PC-9 (cell line): ENCODE measurements at regions not wholly inside any gene's neighbourhood (a gene's known extent, or its start where the extent isn't known, plus 50 kb on each side); places are given as distances from the start of the nearest gene placed in this dataset.

Experiments used
- BruUV-seq: library from RNA; stranded (reverse); fragments of 400-500 nt; replicated peaks from 2 replicates; lab custom pipeline; 2021; lab: Mats Ljungman, UMichigan
- CTCF ChIA-PET: fragments of 300-600 bp; sonication (Branson Sonifier 250); formaldehyde crosslinking; loops from one replicate; lab custom pipeline; 2022; ENCODE audit warnings: antibody characterized with exemption; lab: Charles Lee
- POLR2A ChIA-PET: fragments of 300-600 bp; sonication (Branson Sonifier 250); formaldehyde crosslinking; loops from one replicate; lab custom pipeline; 2022; ENCODE audit warnings: antibody characterized with exemption; ENCODE audit not compliant: unreplicated experiment; lab: Charles Lee
- DNase-seq, 2 experiments: peaks; one replicate each; pipeline versions ENCODE4 v3.0.0 to v3.0.0-alpha.2; 2015 to 2022; ENCODE audit warnings: mixed read lengths in 1 of 2
- H2AFZ ChIP-seq: fragments of 200-600 bp; sonication (generic); 2 replicates; pipeline ENCODE4 v1.8.1; 2017; ENCODE audit warnings: antibody characterized with exemption
- H3F3A ChIP-seq: fragments of 200-600 bp; sonication (generic); 2 replicates; pipeline ENCODE4 v1.8.1; 2017; ENCODE audit warnings: antibody characterized with exemption, mild to moderate bottlenecking, low read depth; ENCODE audit not compliant: insufficient read depth
- H3K27ac ChIP-seq: fragments of 200-600 bp; sonication (generic); 2 replicates; pipeline ENCODE4 v1.6.1; 2016; ENCODE audit warnings: mixed run types
- H3K27me3 ChIP-seq: fragments of 200-600 bp; sonication (generic); 2 replicates; pipeline ENCODE4 v1.6.1; 2016; ENCODE audit warnings: low read depth, mixed run types; ENCODE audit not compliant: insufficient read depth
- H3K36me3 ChIP-seq: fragments of 200-600 bp; sonication (generic); 2 replicates; pipeline ENCODE4 v1.6.1; 2016; ENCODE audit warnings: low read depth, mixed run types
- H3K4me1 ChIP-seq: fragments of 200-600 bp; sonication (generic); replicated peaks from 2 replicates; pipeline ENCODE4 v1.6.1; 2016; ENCODE audit warnings: mixed run types; ENCODE audit not compliant: insufficient read depth
- H3K4me2 ChIP-seq: fragments of 200-600 bp; sonication (generic); 2 replicates; pipeline ENCODE4 v1.6.1; 2017; ENCODE audit warnings: mixed run types
- H3K4me3 ChIP-seq: fragments of 200-600 bp; sonication (generic); 2 replicates; pipeline ENCODE4 v1.6.1; 2016; ENCODE audit warnings: mixed run types
- H3K79me2 ChIP-seq: fragments of 200-600 bp; sonication (generic); 2 replicates; pipeline ENCODE4 v1.6.1; 2017; ENCODE audit warnings: low read depth, mixed run types
- H3K9me2 ChIP-seq: fragments of 200-600 bp; sonication (generic); 2 replicates; pipeline ENCODE4 v1.8.1; 2017; ENCODE audit warnings: mild to moderate bottlenecking; ENCODE audit not compliant: insufficient read depth
- H3K9me3 ChIP-seq: fragments of 200-600 bp; sonication (generic); 2 replicates; pipeline ENCODE4 v1.8.1; 2016; ENCODE audit warnings: low read depth; ENCODE audit not compliant: insufficient read depth
- H4K20me1 ChIP-seq: fragments of 200-600 bp; sonication (generic); 2 replicates; pipeline ENCODE4 v1.8.1; 2017; ENCODE audit not compliant: insufficient read depth
- CTCF ChIP-seq: fragments of 200-600 bp; sonication (generic); conservative IDR thresholded peaks from 2 replicates; pipeline ENCODE4 v1.6.1; 2017; ENCODE audit warnings: mixed run types, antibody characterized with exemption, mild to moderate bottlenecking, moderate library complexity
- EZH2 ChIP-seq: fragments of 200-600 bp; sonication (generic); IDR thresholded peaks from 2 replicates; pipeline ENCODE4 v1.8.0; 2017; ENCODE audit warnings: antibody characterized with exemption, low read depth
- intact Hi-C: fragments of 100-400 bp; cut with micrococcal nuclease; formaldehyde crosslinking; loops from one replicate; pipeline ENCODE4 v1.10.0; 2022; ENCODE audit not compliant: unreplicated experiment

- no peak overlapping the region for H3K4me3 ChIP-seq
- BruUV-seq = no TSS peak
- no peak overlapping the region for H2AFZ ChIP-seq
- no peak overlapping the region for H3K27ac ChIP-seq
- H4K20me1 ChIP-seq = no peaks in the 10 kb centered on the region
- H3K9me3 ChIP-seq = 0 out of 2 replicates have a peak, but pooled peaks cover 6% of the 10 kb centered on the region
- TF ChIP-seq CTCF (no peak), EZH2 (no peak)
- intact Hi-C loops = no loop called here
- H3K27me3 ChIP-seq = peaks cover 90% of the 10 kb centered on the region
- ChIA-PET POLR2A (interaction anchor here (0.7 kb wide), 1 partner anchor 83 kb away, joined by 6 read pairs; no protein-coding TSS in a partner anchor), CTCF (no interaction called here)
- no peak overlapping the region for H3K4me2 ChIP-seq
- no peaks in the 10 kb centered on the region for H3K36me3 ChIP-seq
- H3K4me1 ChIP-seq = no peaks in the 10 kb centered on the region
- H3K79me2 ChIP-seq = no peaks in the 10 kb centered on the region
- no peaks in the 10 kb centered on the region for H3K9me2 ChIP-seq
- H3F3A ChIP-seq = no peaks in the 10 kb centered on the region
- no peak for DNase-seq
Observed at GRCh38 chr17:74083321-74083720, 120.2 kb upstream of the RPL38 start.

- Histone ChIP-seq H3K9me3 (0 out of 2 replicates have a peak, but pooled peaks cover 6% of the 10 kb centered on the region), H3K79me2 (no peaks in the 10 kb centered on the region), H3K9me2 (no peaks in the 10 kb centered on the region), H2AFZ (no peak overlapping the region), H3K36me3 (no peaks in the 10 kb centered on the region), H3K27me3 (peaks cover 82% of the 10 kb centered on the region), H3K4me2 (no peak overlapping the region), H3K4me3 (no peak overlapping the region), H3F3A (no peaks in the 10 kb centered on the region), H3K4me1 (no peaks in the 10 kb centered on the region), H3K27ac (no peak overlapping the region), H4K20me1 (no peaks in the 10 kb centered on the region)
- no peak for DNase-seq
- intact Hi-C loops = no loop called here
- BruUV-seq = no TSS peak
- TF ChIP-seq CTCF (peak; percentile 53; the same call in 1 of the 2 replicates), EZH2 (no peak)
- POLR2A ChIA-PET = no interaction called here
- CTCF ChIA-PET = no interaction called here
Observed at GRCh38 chr17:74085434-74085833, 118.0 kb upstream of the RPL38 start.

GRCh38 chr17:74087002-74087585, 116.4 kb upstream of the RPL38 start:
- H3K79me2 ChIP-seq = no peaks in the 10 kb centered on the region
- intact Hi-C loops = no loop called here
- H3K27ac ChIP-seq = no peak overlapping the region
- no peak overlapping the region for H2AFZ ChIP-seq
- BruUV-seq = no TSS peak
- ChIA-PET CTCF (no interaction called here), POLR2A (no interaction called here)
- peaks cover 74% of the 10 kb centered on the region for H3K27me3 ChIP-seq
- H3K4me1 ChIP-seq = no peaks in the 10 kb centered on the region
- DNase-seq = no peak
- 0 out of 2 replicates have a peak, but pooled peaks cover 6% of the 10 kb centered on the region for H3K9me3 ChIP-seq
- TF ChIP-seq CTCF (no peak), EZH2 (no peak)
- H4K20me1 ChIP-seq = no peaks in the 10 kb centered on the region
- H3F3A ChIP-seq = no peaks in the 10 kb centered on the region
- H3K9me2 ChIP-seq = no peaks in the 10 kb centered on the region
- no peaks in the 10 kb centered on the region for H3K36me3 ChIP-seq
- no peak overlapping the region for H3K4me3 ChIP-seq
- H3K4me2 ChIP-seq = no peak overlapping the region
